H9 (cell line): ENCODE measurements at regions not wholly inside any gene's neighbourhood (a gene's known extent, or its start where the extent isn't known, plus 50 kb on each side); places are given as distances from the start of the nearest gene placed in this dataset.

Source experiments
- DNase-seq: peaks from one replicate; pipeline ENCODE4 v3.0.0-alpha.2; 2017
- H2AFZ ChIP-seq: one replicate; pipeline ENCODE4 v1.6.1; 2013; ENCODE audit warnings: mild to moderate bottlenecking, low read length, control low read depth, moderate library complexity
- H2AK5ac ChIP-seq: 2 replicates; pipeline ENCODE4 v1.6.1; 2013; ENCODE audit warnings: low read length, control low read depth, mixed read lengths; ENCODE audit not compliant: insufficient read length
- H2BK120ac ChIP-seq: one replicate; pipeline ENCODE4 v1.6.1; 2013; ENCODE audit warnings: low read depth, mild to moderate bottlenecking, low read length, control low read depth, inconsistent platforms; ENCODE audit not compliant: poor library complexity, severe bottlenecking
- H2BK12ac ChIP-seq: 2 replicates; pipeline ENCODE4 v1.6.1; 2013; ENCODE audit warnings: low read length, control low read depth, mixed read lengths, low read depth; ENCODE audit not compliant: insufficient read length
- H2BK15ac ChIP-seq: 2 replicates; pipeline ENCODE4 v1.6.1; 2013; ENCODE audit warnings: low read depth, low read length, control low read depth
- H2BK20ac ChIP-seq: one replicate; pipeline ENCODE4 v1.6.1; 2013; ENCODE audit warnings: low read depth, mild to moderate bottlenecking, low read length, control low read depth, inconsistent platforms; ENCODE audit not compliant: poor library complexity, severe bottlenecking
- H2BK5ac ChIP-seq: 2 replicates; pipeline ENCODE4 v1.6.1; 2013; ENCODE audit warnings: low read length, control low read depth, mixed read lengths; ENCODE audit not compliant: insufficient read length
- H3K14ac ChIP-seq: 2 replicates; pipeline ENCODE4 v1.6.1; 2013; ENCODE audit warnings: low read length, control low read depth; ENCODE audit not compliant: insufficient read depth
- H3K18ac ChIP-seq: 2 replicates; pipeline ENCODE4 v1.6.1; 2013; ENCODE audit warnings: low read depth, mild to moderate bottlenecking, mixed read lengths, low read length, control low read depth; ENCODE audit not compliant: insufficient read length
- H3K23ac ChIP-seq: 2 replicates; pipeline ENCODE4 v1.6.1; 2013; ENCODE audit warnings: low read length, control low read depth, mixed read lengths, low read depth; ENCODE audit not compliant: insufficient read length
- H3K23me2 ChIP-seq: 2 replicates; pipeline ENCODE4 v1.6.1; 2013; ENCODE audit warnings: low read depth, mild to moderate bottlenecking, mixed read lengths, low read length, control low read depth; ENCODE audit not compliant: insufficient read length, poor library complexity, severe bottlenecking
- H3K27ac ChIP-seq: 2 replicates; pipeline ENCODE4 v1.5.1; 2013; ENCODE audit warnings: low read length, control low read depth, mixed read lengths, low read depth; ENCODE audit not compliant: insufficient read length
- H3K27me3 ChIP-seq: 2 replicates; pipeline ENCODE4 v1.6.1; 2013; ENCODE audit warnings: low read length, control low read depth, inconsistent platforms; ENCODE audit not compliant: insufficient read depth
- H3K4ac ChIP-seq: 2 replicates; pipeline ENCODE4 v1.6.1; 2013; ENCODE audit warnings: low read depth, mild to moderate bottlenecking, control low read depth, inconsistent platforms, low read length, moderate library complexity
- H3K4me1 ChIP-seq: 2 replicates; pipeline ENCODE4 v1.6.1; 2013; ENCODE audit warnings: low read length, control low read depth, inconsistent platforms; ENCODE audit not compliant: insufficient read depth
- H3K4me2 ChIP-seq: 2 replicates; pipeline ENCODE4 v1.6.1; 2013; ENCODE audit warnings: low read length, control low read depth, mixed read lengths; ENCODE audit not compliant: insufficient read length, insufficient read depth
- H3K56ac ChIP-seq: 2 replicates; pipeline ENCODE4 v1.6.1; 2013; ENCODE audit warnings: low read depth, mild to moderate bottlenecking, mixed read lengths, low read length, control low read depth; ENCODE audit not compliant: insufficient read length
- H3K79me1 ChIP-seq: 2 replicates; pipeline ENCODE4 v1.6.1; 2013; ENCODE audit warnings: low read depth, mild to moderate bottlenecking, moderate library complexity, low read length, control low read depth, inconsistent platforms; ENCODE audit not compliant: insufficient read depth, poor library complexity, severe bottlenecking
- H3K79me2 ChIP-seq: 2 replicates; pipeline ENCODE4 v1.6.1; 2013; ENCODE audit warnings: low read length, control low read depth, inconsistent platforms; ENCODE audit not compliant: insufficient read depth
- H3K9ac ChIP-seq: 2 replicates; pipeline ENCODE4 v1.6.1; 2013; ENCODE audit warnings: low read length, control low read depth, mixed read lengths; ENCODE audit not compliant: insufficient read length; ENCODE audit errors: extremely low read depth
- H3K9me3 ChIP-seq: one replicate; pipeline ENCODE4 v1.6.1; 2013; ENCODE audit warnings: low read depth, low read length, inconsistent platforms; ENCODE audit not compliant: control insufficient read depth
- H3T11ph ChIP-seq: one replicate; pipeline ENCODE4 v1.6.1; 2013; ENCODE audit warnings: mild to moderate bottlenecking, low read length, control low read depth, inconsistent platforms
- H4K20me1 ChIP-seq: one replicate; pipeline ENCODE4 v1.6.1; 2013; ENCODE audit not compliant: control insufficient read depth, insufficient read length, insufficient read depth
- H4K5ac ChIP-seq: 2 replicates; pipeline ENCODE4 v1.6.1; 2013; ENCODE audit warnings: low read depth, mild to moderate bottlenecking, mixed read lengths, low read length, control low read depth; ENCODE audit not compliant: insufficient read length
- H4K8ac ChIP-seq: replicated peaks from 2 replicates; pipeline ENCODE4 v1.6.1; 2013; ENCODE audit warnings: low read length, control low read depth, mixed read lengths, low read depth; ENCODE audit not compliant: insufficient read length
- H4K91ac ChIP-seq: 2 replicates; pipeline ENCODE4 v1.6.1; 2013; ENCODE audit warnings: low read depth, mild to moderate bottlenecking, moderate library complexity, mixed read lengths, low read length, control low read depth; ENCODE audit not compliant: insufficient read length
- H3K27ac Mint-ChIP-seq, 3 experiments: 2 replicates in 2 of 3; 3 replicates in 1 of 3; pipeline ENCODE4 v1.8.0; 2020 to 2021; ENCODE audit warnings: mixed read lengths in 3 of 3, mild to moderate bottlenecking in 1 of 3, moderate library complexity in 1 of 3
- H3K27me3 Mint-ChIP-seq: 2 replicates; pipeline ENCODE4 v1.8.0; 2021; ENCODE audit warnings: low read depth, mild to moderate bottlenecking, moderate library complexity, mixed read lengths
- H3K36me3 Mint-ChIP-seq, 3 experiments: 2 replicates in 2 of 3; 3 replicates in 1 of 3; pipeline ENCODE4 v1.8.0; 2020 to 2021; ENCODE audit warnings: low read depth in 3 of 3, mixed read lengths in 3 of 3; ENCODE audit not compliant: insufficient read depth in 1 of 3
- H3K4me1 Mint-ChIP-seq, 2 experiments: 2 replicates each; pipeline ENCODE4 v1.8.0; 2020; ENCODE audit warnings: mixed read lengths in 2 of 2
- H3K4me3 Mint-ChIP-seq, 2 experiments: 2 replicates in 1 of 2; 3 replicates in 1 of 2; pipeline ENCODE4 v1.8.0; 2020 to 2021; ENCODE audit warnings: mild to moderate bottlenecking in 2 of 2, mixed read lengths in 2 of 2, moderate library complexity in 1 of 2
- H3K9me3 Mint-ChIP-seq, 2 experiments: 2 replicates in 1 of 2; 3 replicates in 1 of 2; pipeline ENCODE4 v1.8.0; 2020; ENCODE audit warnings: mild to moderate bottlenecking in 2 of 2, mixed read lengths in 2 of 2, moderate library complexity in 1 of 2
- CTCF ChIP-seq: fragments of 200-600 bp; sonication (generic); conservative IDR thresholded peaks from 3 replicates; pipeline ENCODE4 v1.8.0; 2021; ENCODE audit warnings: antibody characterized with exemption, mild to moderate bottlenecking
- WGBS: extraction: QIAGEN DNeasy Blood & Tissue Kit; methylation state at CpG from one replicate; pipeline ENCODE4 v1.1.7; 2013; ENCODE audit warnings: missing lambda C conversion rate, low lambda C conversion rate, mixed read lengths; ENCODE audit not compliant: insufficient read length; ENCODE audit errors: extremely low coverage; 5-methylcytosine and 5-hydroxymethylcytosine counted together

GRCh38 chr12:60529261-60529660 is 933.4 kb downstream of the SLC16A7 start:
- H2AK5ac ChIP-seq: no peak overlapping the region
- H3K4me3 Mint-ChIP-seq: no peak overlapping the region
- no peak overlapping the region for H4K5ac ChIP-seq
- no peaks in the 10 kb centered on the region for H3K23me2 ChIP-seq
- H3K27ac Mint-ChIP-seq: no peak overlapping the region
- H3K4me2 ChIP-seq: no peak overlapping the region
- H3K27ac ChIP-seq: no peak overlapping the region
- DNase-seq: no peak
- H4K8ac ChIP-seq: no peak overlapping the region
- no peak overlapping the region for H3K56ac ChIP-seq
- H3K79me1 ChIP-seq: no peaks in the 10 kb centered on the region
- no peaks in the 10 kb centered on the region for H4K20me1 ChIP-seq
- WGBS: no CpG with 5 or more reads among the region's 1 CpG
- H2BK15ac ChIP-seq: no peak overlapping the region
- no peaks in the 10 kb centered on the region for H3K4me1 ChIP-seq
- no peaks in the 10 kb centered on the region for H3K79me2 ChIP-seq
- no peaks in the 10 kb centered on the region for H3K27me3 ChIP-seq
- H2AFZ ChIP-seq: no peak overlapping the region
- H3K4me1 Mint-ChIP-seq: no peaks in the 10 kb centered on the region
- H3K36me3 Mint-ChIP-seq: no peaks in the 10 kb centered on the region
- H4K91ac ChIP-seq: no peak overlapping the region
- H2BK5ac ChIP-seq: no peak overlapping the region
- H3K14ac ChIP-seq: no peak overlapping the region
- peaks cover 0 to 4% of the 10 kb centered on the region in 2 experiments; a peak in 2 of 5 replicates for H3K9me3 Mint-ChIP-seq
- no peak overlapping the region for H3K18ac ChIP-seq
- no peak overlapping the region for H3T11ph ChIP-seq
- H3K4ac ChIP-seq: no peak overlapping the region
- H2BK120ac ChIP-seq: no peak overlapping the region
- no peak overlapping the region for H2BK20ac ChIP-seq
- no peak overlapping the region for H2BK12ac ChIP-seq
- H3K23ac ChIP-seq: no peak overlapping the region
- H3K27me3 Mint-ChIP-seq: no peaks in the 10 kb centered on the region
- TF ChIP-seq CTCF: no peak
- H3K9me3 ChIP-seq: no peaks in the 10 kb centered on the region
- H3K9ac ChIP-seq: no peak overlapping the region
